B cell (primary cell): ENCODE measurements at regions not wholly inside any gene's neighbourhood (a gene's known extent, or its start where the extent isn't known, plus 50 kb on each side); places are given as distances from the start of the nearest gene placed in this dataset.

Experiments
- ATAC-seq: fragments of 200-7000 bp; cut with Tn5 transposase; one replicate; pipeline ENCODE4 v1.10.0; 2021; ENCODE audit warnings: low read depth, mild to moderate bottlenecking, moderate number of reproducible peaks, moderate library complexity
- CTCF ChIA-PET: fragments of 350-600 bp; sonication (Branson Sonifier 250); formaldehyde crosslinking; loops from one replicate; lab custom pipeline; 2021; ENCODE audit warnings: antibody characterized with exemption, inconsistent platforms; lab: Charles Lee
- POLR2A ChIA-PET: fragments of 350-600 bp; sonication (Branson Sonifier 250); formaldehyde crosslinking; loops from one replicate; lab custom pipeline; 2021; ENCODE audit warnings: antibody characterized with exemption; lab: Charles Lee
- DNase-seq: peaks from one replicate; pipeline ENCODE4 v3.0.0; 2013
- H2AFZ ChIP-seq: 2 replicates; pipeline ENCODE4 v1.6.1; 2012; ENCODE audit warnings: mild to moderate bottlenecking, low read depth, low read length; ENCODE audit not compliant: insufficient read depth, poor library complexity, severe bottlenecking
- H3K27ac ChIP-seq, 2 donors: 1 replicate in 1 of 2; 2 replicates in 1 of 2; pipeline ENCODE4 v1.5.1; 2012 to 2013; ENCODE audit warnings: low read length in 2 of 2, mild to moderate bottlenecking in 2 of 2, moderate library complexity in 1 of 2
- H3K27me3 ChIP-seq, 4 experiments: fragments of 200-600 bp in 1 of 4; sonication (generic) in 1 of 4; replicated peaks in 1 of 4; 1 replicate in 2 of 4; 2 replicates in 2 of 4; pipeline versions ENCODE4 v1.6.1 to v1.7.0; 2013 to 2016; ENCODE audit warnings: low read length in 3 of 4, mild to moderate bottlenecking in 2 of 4, mixed read lengths in 1 of 4, moderate library complexity in 1 of 4; ENCODE audit not compliant: insufficient read depth in 4 of 4, control insufficient read depth in 3 of 4; ENCODE audit errors: control extremely low read depth in 1 of 4
- H3K36me3 ChIP-seq, 2 experiments: replicated peaks in 1 of 2; 1 replicate in 1 of 2; 2 replicates in 1 of 2; pipeline versions ENCODE4 v1.6.1 to v1.7.1; 2013; ENCODE audit warnings: low read length in 1 of 2; ENCODE audit not compliant: insufficient read depth in 2 of 2, control insufficient read depth in 1 of 2; ENCODE audit errors: control extremely low read depth in 1 of 2, extremely low read depth in 1 of 2
- H3K4me1 ChIP-seq, 2 donors: fragments of 200-600 bp in 1 of 2; sonication (generic) in 1 of 2; 1 replicate in 1 of 2; 2 replicates in 1 of 2; pipeline versions ENCODE4 v1.5.1 to v1.6.1; 2013 to 2017; ENCODE audit warnings: low read length in 2 of 2; ENCODE audit not compliant: control insufficient read depth in 2 of 2, insufficient read depth in 2 of 2
- H3K4me2 ChIP-seq: replicated peaks from 2 replicates; pipeline ENCODE3; 2012; ENCODE audit warnings: mild to moderate bottlenecking, low read depth, low read length; ENCODE audit not compliant: poor library complexity, severe bottlenecking
- H3K4me3 ChIP-seq, 5 experiments: fragments of 200-600 bp in 1 of 5; sonication (generic) in 1 of 5; 1 replicate in 3 of 5; 2 replicates in 2 of 5; pipeline versions ENCODE4 v1.5.1 to v1.7.0; 2011 to 2016; ENCODE audit warnings: low read length in 4 of 5, mild to moderate bottlenecking in 4 of 5, low read depth in 2 of 5, control low read depth in 1 of 5, moderate library complexity in 1 of 5; ENCODE audit not compliant: insufficient read depth in 1 of 5; ENCODE audit errors: control extremely low read depth in 1 of 5, extremely low read depth in 1 of 5
- H3K79me2 ChIP-seq: fragments of 200-600 bp; sonication (generic); one replicate; pipeline ENCODE4 v1.6.0; 2016; ENCODE audit warnings: low read length; ENCODE audit not compliant: control insufficient read depth, insufficient read depth
- H3K9ac ChIP-seq: fragments of 200-600 bp; sonication (generic); 2 replicates; pipeline ENCODE4 v1.6.1; 2017; ENCODE audit warnings: mild to moderate bottlenecking, low read length, moderate library complexity
- H3K9me3 ChIP-seq, 3 donors: one replicate each; pipeline versions ENCODE4 v1.6.1 to v1.7.1; 2013; ENCODE audit warnings: low read length in 2 of 3; ENCODE audit not compliant: control insufficient read depth in 2 of 3, insufficient read depth in 1 of 3; ENCODE audit errors: control extremely low read depth in 1 of 3
- H4K20me1 ChIP-seq: 2 replicates; pipeline ENCODE4 v1.6.0; 2012; ENCODE audit warnings: mild to moderate bottlenecking, low read length; ENCODE audit not compliant: insufficient read depth, control insufficient read depth, poor library complexity, severe bottlenecking
- H3K27ac Mint-ChIP-seq: one replicate; pipeline ENCODE4 v1.8.0; 2021; ENCODE audit warnings: mixed read lengths
- H3K27me3 Mint-ChIP-seq: one replicate; pipeline ENCODE4 v1.8.0; 2021; ENCODE audit warnings: mixed read lengths
- H3K4me1 Mint-ChIP-seq: one replicate; pipeline ENCODE4 v1.8.0; 2021; ENCODE audit warnings: mixed read lengths
- H3K4me3 Mint-ChIP-seq: one replicate; pipeline ENCODE4 v1.8.0; 2021; ENCODE audit warnings: mixed read lengths
- H3K9me3 Mint-ChIP-seq: one replicate; pipeline ENCODE4 v1.8.0; 2022; ENCODE audit warnings: mixed read lengths; ENCODE audit not compliant: insufficient read depth
- EZH2 ChIP-seq: IDR thresholded peaks from 2 replicates; pipeline ENCODE4 v1.6.1; 2012; ENCODE audit warnings: borderline replicate concordance, low read depth, mild to moderate bottlenecking, moderate library complexity, low read length; ENCODE audit not compliant: insufficient read depth, poor library complexity, severe bottlenecking
- WGBS: methylation state at CpG from one replicate; pipeline ENCODE4 v1.1.5; 2013; ENCODE audit warnings: missing lambda C conversion rate; ENCODE audit not compliant: insufficient coverage; 5-methylcytosine and 5-hydroxymethylcytosine counted together
- intact Hi-C: fragments of 100-400 bp; cut with micrococcal nuclease; formaldehyde crosslinking; loops from one replicate; pipeline ENCODE4 v1.10.0; 2022
- TF ChIP-seq, protein P1 (sequence below): fragments of 200-600 bp; IDR thresholded peaks from one replicate; pipeline ENCODE4 v1.8.0; 2022; ENCODE audit warnings: antibody characterized with exemption, mild to moderate bottlenecking

DNA sequence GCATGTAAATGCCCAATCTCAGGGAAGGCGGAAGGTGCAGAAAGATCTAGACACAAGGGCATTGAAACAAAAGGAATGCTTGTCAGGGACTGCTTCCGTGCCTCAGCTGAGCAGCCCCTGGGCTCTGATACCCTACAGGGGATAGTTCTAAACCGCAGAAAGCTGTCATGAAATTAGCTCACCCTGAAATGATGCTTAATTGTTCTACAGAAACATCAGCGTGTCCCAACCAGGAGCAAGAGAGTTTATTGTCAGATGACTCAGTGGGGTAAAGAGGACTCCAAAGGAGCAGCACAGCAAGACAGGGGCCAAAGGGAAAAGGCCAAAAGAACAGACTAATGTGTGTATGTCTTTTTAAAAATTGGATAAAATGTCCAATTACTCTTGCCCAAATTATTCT is 258.4 kb upstream of the JARID2 start:
- peaks cover 0 to 5% (median 2%) of the 10 kb centered on the region in 4 experiments for H3K27me3 ChIP-seq
- H3K27ac ChIP-seq = no peak overlapping the region
- no peak overlapping the region for H3K4me2 ChIP-seq
- no peak overlapping the region for H2AFZ ChIP-seq
- POLR2A ChIA-PET = no interaction called here
- H3K9ac ChIP-seq = no peak overlapping the region
- intact Hi-C loops = no loop called here
- H3K27me3 Mint-ChIP-seq = peaks cover 14% of the 10 kb centered on the region
- H3K79me2 ChIP-seq = no peaks in the 10 kb centered on the region
- H3K4me3 ChIP-seq = no peak overlapping the region
- TF ChIP-seq, protein P1, sequence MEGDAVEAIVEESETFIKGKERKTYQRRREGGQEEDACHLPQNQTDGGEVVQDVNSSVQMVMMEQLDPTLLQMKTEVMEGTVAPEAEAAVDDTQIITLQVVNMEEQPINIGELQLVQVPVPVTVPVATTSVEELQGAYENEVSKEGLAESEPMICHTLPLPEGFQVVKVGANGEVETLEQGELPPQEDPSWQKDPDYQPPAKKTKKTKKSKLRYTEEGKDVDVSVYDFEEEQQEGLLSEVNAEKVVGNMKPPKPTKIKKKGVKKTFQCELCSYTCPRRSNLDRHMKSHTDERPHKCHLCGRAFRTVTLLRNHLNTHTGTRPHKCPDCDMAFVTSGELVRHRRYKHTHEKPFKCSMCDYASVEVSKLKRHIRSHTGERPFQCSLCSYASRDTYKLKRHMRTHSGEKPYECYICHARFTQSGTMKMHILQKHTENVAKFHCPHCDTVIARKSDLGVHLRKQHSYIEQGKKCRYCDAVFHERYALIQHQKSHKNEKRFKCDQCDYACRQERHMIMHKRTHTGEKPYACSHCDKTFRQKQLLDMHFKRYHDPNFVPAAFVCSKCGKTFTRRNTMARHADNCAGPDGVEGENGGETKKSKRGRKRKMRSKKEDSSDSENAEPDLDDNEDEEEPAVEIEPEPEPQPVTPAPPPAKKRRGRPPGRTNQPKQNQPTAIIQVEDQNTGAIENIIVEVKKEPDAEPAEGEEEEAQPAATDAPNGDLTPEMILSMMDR = no peak
- TF ChIP-seq EZH2 = no peak
- 100% methylated on average over 4 of the region's 4 CpGs for WGBS
- ATAC-seq (no peak), DNase-seq (no peak)
- H3K9me3 ChIP-seq = peaks cover 0 to 4% (median 0%) of the 10 kb centered on the region in 3 donors
- no peaks in the 10 kb centered on the region for H4K20me1 ChIP-seq
- H3K36me3 ChIP-seq = no peaks in the 10 kb centered on the region
- H3K27ac Mint-ChIP-seq = no peak overlapping the region
- CTCF ChIA-PET = no interaction called here
- no peaks in the 10 kb centered on the region for H3K4me1 Mint-ChIP-seq
- no peak overlapping the region for H3K4me3 Mint-ChIP-seq
- H3K4me1 ChIP-seq = no peaks in the 10 kb centered on the region
- no peaks in the 10 kb centered on the region for H3K9me3 Mint-ChIP-seq

DNA sequence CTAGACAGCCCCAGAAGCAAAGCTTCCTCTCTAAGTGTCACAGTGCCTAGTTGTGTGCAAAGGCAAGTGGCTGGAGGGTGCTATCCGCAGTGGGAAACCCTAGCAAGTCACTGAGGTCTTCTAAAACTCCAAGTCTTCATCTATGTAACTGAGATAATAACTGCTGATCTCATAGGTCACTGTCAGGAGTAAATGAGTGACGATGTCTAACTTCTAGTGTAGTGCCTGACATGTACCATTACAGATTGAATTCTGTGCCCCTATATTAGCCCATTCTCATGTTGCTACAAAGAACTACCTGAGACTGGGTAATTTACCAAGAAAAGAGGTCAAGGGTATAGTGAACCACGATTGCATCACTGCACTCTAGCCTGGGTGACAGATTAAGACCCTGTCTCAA is 253.5 kb upstream of the JARID2 start:
- H3K27ac Mint-ChIP-seq = no peak overlapping the region
- Histone ChIP-seq H3K4me3 (no peak overlapping the region), H3K27me3 (no peaks in the 10 kb centered on the region), H3K79me2 (no peaks in the 10 kb centered on the region), H3K4me1 (no peaks in the 10 kb centered on the region), H2AFZ (no peak overlapping the region), H3K27ac (no peak overlapping the region), H3K9me3 (no peaks in the 10 kb centered on the region), H3K9ac (no peak overlapping the region), H3K36me3 (no peaks in the 10 kb centered on the region), H3K4me2 (no peak overlapping the region), H4K20me1 (no peaks in the 10 kb centered on the region)
- no peak for ATAC-seq
- POLR2A ChIA-PET = no interaction called here
- intact Hi-C loops = no loop called here
- no CpG with 5 or more reads among the region's 3 CpGs for WGBS
- TF ChIP-seq, protein P1 = no peak
- TF ChIP-seq EZH2 = no peak
- CTCF ChIA-PET = no interaction called here
- H3K4me3 Mint-ChIP-seq = no peak overlapping the region
- H3K9me3 Mint-ChIP-seq = no peaks in the 10 kb centered on the region
- DNase-seq = no peak
- no peaks in the 10 kb centered on the region for H3K4me1 Mint-ChIP-seq
- peaks cover 9% of the 10 kb centered on the region for H3K27me3 Mint-ChIP-seq
